Fibroblast of skin of scalp (primary cell): ENCODE measurements at regions not wholly inside any gene's neighbourhood (a gene's known extent, or its start where the extent isn't known, plus 50 kb on each side); places are given as distances from the start of the nearest gene placed in this dataset.

Source experiments
- DNase-seq: peaks from one replicate; pipeline ENCODE4 v3.0.0-alpha.2; 2013

- DNase-seq = peak; percentile 53
Measured at GRCh38 chr12:92614001-92614400, 88.8 kb upstream of the PLEKHG7 start.

- no peak for DNase-seq
Measured at GRCh38 chr12:92612611-92613010, 90.2 kb upstream of the PLEKHG7 start.

GRCh38 chr12:92608151-92609091, 94.4 kb upstream of the PLEKHG7 start:
- peak; percentile 69 for DNase-seq

GRCh38 chr12:92606956-92607355, 95.8 kb upstream of the PLEKHG7 start:
- DNase-seq = no peak

GRCh38 chr12:92605621-92606170, 97.1 kb upstream of the PLEKHG7 start:
- no peak for DNase-seq

GRCh38 chr12:92604786-92605185, 98.0 kb upstream of the PLEKHG7 start:
- no peak for DNase-seq

GRCh38 chr12:92603741-92604432, 98.9 kb upstream of the PLEKHG7 start:
- DNase-seq = no peak

- peak; percentile 31 for DNase-seq
Measured at GRCh38 chr12:92602930-92603623, 99.7 kb upstream of the PLEKHG7 start.

- peak; percentile 87 for DNase-seq
Measured at GRCh38 chr12:92602476-92602875, 100.3 kb upstream of the PLEKHG7 start.

- no peak for DNase-seq
Measured at GRCh38 chr12:92601680-92602079, 101.1 kb upstream of the PLEKHG7 start.

- no peak for DNase-seq
Measured at GRCh38 chr12:92601176-92601575, 101.6 kb upstream of the PLEKHG7 start.

- DNase-seq = no peak
Measured at GRCh38 chr12:92600052-92600451, 102.7 kb upstream of the PLEKHG7 start.

- DNase-seq = peak; percentile 58
Measured at GRCh38 chr12:92597997-92598396, 104.8 kb upstream of the PLEKHG7 start.

GRCh38 chr12:92597118-92597517, 105.7 kb upstream of the PLEKHG7 start:
- DNase-seq = no peak

GRCh38 chr12:92596383-92596782, 106.4 kb upstream of the PLEKHG7 start:
- DNase-seq = peak; percentile 33

GRCh38 chr12:92595663-92596062, 107.1 kb upstream of the PLEKHG7 start:
- DNase-seq = no peak

GRCh38 chr12:92593734-92594402, 108.9 kb upstream of the PLEKHG7 start:
- DNase-seq = peak; percentile 92

- DNase-seq = no peak
Measured at GRCh38 chr12:92585115-92585727, 117.6 kb upstream of the PLEKHG7 start.

- no peak for DNase-seq
Measured at GRCh38 chr12:92583910-92584309, 118.9 kb upstream of the PLEKHG7 start.

- no peak for DNase-seq
Measured at GRCh38 chr12:92582893-92583292, 119.9 kb upstream of the PLEKHG7 start.

GRCh38 chr12:92582475-92582874, 120.3 kb upstream of the PLEKHG7 start:
- DNase-seq = no peak

- no peak for DNase-seq
Measured at GRCh38 chr12:92581604-92582003, 121.2 kb upstream of the PLEKHG7 start.
